Activated T-helper 17 cell treated with anti-CD3 and anti-CD28 coated beads, Interleukin-2, amount 50 U/mL, for 72 hours (primary cell): ENCODE measurements at regions not wholly inside any gene's neighbourhood (a gene's known extent, or its start where the extent isn't known, plus 50 kb on each side); places are given as distances from the start of the nearest gene placed in this dataset.
A peak's percentile ranks its signal among the peaks of the same experiment; 100 is the strongest.

Experiments
- ATAC-seq: fragments of 150-1000 bp; cut with Tn5 transposase; replicated peaks from 2 replicates; pipeline ENCODE4 v1.10.0; 2021; ENCODE audit warnings: mild to moderate bottlenecking, moderate library complexity
- H3K27ac Mint-ChIP-seq: one replicate; pipeline ENCODE4 v1.8.0; 2022; ENCODE audit warnings: mixed read lengths
- H3K27me3 Mint-ChIP-seq: one replicate; pipeline ENCODE4 v1.8.0; 2022; ENCODE audit warnings: mixed read lengths
- H3K36me3 Mint-ChIP-seq: one replicate; pipeline ENCODE4 v1.8.0; 2022; ENCODE audit warnings: low read depth, mild to moderate bottlenecking, mixed read lengths
- H3K4me1 Mint-ChIP-seq: one replicate; pipeline ENCODE4 v1.8.0; 2022; ENCODE audit warnings: mixed read lengths
- H3K4me3 Mint-ChIP-seq: one replicate; pipeline ENCODE4 v1.8.0; 2022; ENCODE audit warnings: mild to moderate bottlenecking, mixed read lengths
- H3K9me3 Mint-ChIP-seq: one replicate; pipeline ENCODE4 v1.8.0; 2022; ENCODE audit warnings: mixed read lengths

- H3K27me3 Mint-ChIP-seq: no peaks in the 10 kb centered on the region
- no peak overlapping the region for H3K4me3 Mint-ChIP-seq
- no peaks in the 10 kb centered on the region for H3K4me1 Mint-ChIP-seq
- no peaks in the 10 kb centered on the region for H3K36me3 Mint-ChIP-seq
- H3K9me3 Mint-ChIP-seq: peaks cover 13% of the 10 kb centered on the region
- H3K27ac Mint-ChIP-seq: no peak overlapping the region
- no peak for ATAC-seq
Measured at GRCh38 chr12:128059621-128060370, 207.2 kb upstream of the TMEM132C start.

- no peaks in the 10 kb centered on the region for H3K36me3 Mint-ChIP-seq
- peaks cover 6% of the 10 kb centered on the region for H3K27me3 Mint-ChIP-seq
- no peaks in the 10 kb centered on the region for H3K4me1 Mint-ChIP-seq
- no peak overlapping the region for H3K27ac Mint-ChIP-seq
- no peak overlapping the region for H3K4me3 Mint-ChIP-seq
- H3K9me3 Mint-ChIP-seq: peaks cover 25% of the 10 kb centered on the region
- no peak for ATAC-seq
Measured at GRCh38 chr12:128068211-128068610, 198.8 kb upstream of the TMEM132C start.

GRCh38 chr12:128069359-128069997, 197.5 kb upstream of the TMEM132C start:
- peaks cover 6% of the 10 kb centered on the region for H3K27me3 Mint-ChIP-seq
- no peak overlapping the region for H3K4me3 Mint-ChIP-seq
- H3K27ac Mint-ChIP-seq: no peak overlapping the region
- H3K9me3 Mint-ChIP-seq: peaks cover 22% of the 10 kb centered on the region
- H3K36me3 Mint-ChIP-seq: no peaks in the 10 kb centered on the region
- ATAC-seq: no peak
- no peaks in the 10 kb centered on the region for H3K4me1 Mint-ChIP-seq

- H3K9me3 Mint-ChIP-seq: peaks cover 21% of the 10 kb centered on the region
- H3K27me3 Mint-ChIP-seq: no peaks in the 10 kb centered on the region
- no peaks in the 10 kb centered on the region for H3K36me3 Mint-ChIP-seq
- ATAC-seq: no peak
- no peaks in the 10 kb centered on the region for H3K4me1 Mint-ChIP-seq
- H3K27ac Mint-ChIP-seq: no peak overlapping the region
- no peak overlapping the region for H3K4me3 Mint-ChIP-seq
Measured at GRCh38 chr12:128073937-128074336, 193.0 kb upstream of the TMEM132C start.

GRCh38 chr12:128075332-128075731, 191.6 kb upstream of the TMEM132C start:
- no peak overlapping the region for H3K4me3 Mint-ChIP-seq
- no peaks in the 10 kb centered on the region for H3K27me3 Mint-ChIP-seq
- H3K27ac Mint-ChIP-seq: no peak overlapping the region
- ATAC-seq: no peak
- H3K4me1 Mint-ChIP-seq: no peaks in the 10 kb centered on the region
- no peaks in the 10 kb centered on the region for H3K36me3 Mint-ChIP-seq
- H3K9me3 Mint-ChIP-seq: peaks cover 21% of the 10 kb centered on the region

GRCh38 chr12:128076188-128076587, 190.8 kb upstream of the TMEM132C start:
- H3K36me3 Mint-ChIP-seq: no peaks in the 10 kb centered on the region
- no peak overlapping the region for H3K27ac Mint-ChIP-seq
- H3K4me1 Mint-ChIP-seq: no peaks in the 10 kb centered on the region
- no peaks in the 10 kb centered on the region for H3K27me3 Mint-ChIP-seq
- H3K9me3 Mint-ChIP-seq: peaks cover 21% of the 10 kb centered on the region
- no peak for ATAC-seq
- no peak overlapping the region for H3K4me3 Mint-ChIP-seq

GRCh38 chr12:128077211-128077916, 189.6 kb upstream of the TMEM132C start:
- no peak for ATAC-seq
- Mint-ChIP-seq H3K27me3 (no peaks in the 10 kb centered on the region), H3K4me1 (no peaks in the 10 kb centered on the region), H3K4me3 (no peak overlapping the region), H3K9me3 (peaks cover 13% of the 10 kb centered on the region), H3K36me3 (no peaks in the 10 kb centered on the region), H3K27ac (no peak overlapping the region)

- Mint-ChIP-seq H3K36me3 (no peaks in the 10 kb centered on the region), H3K9me3 (peaks cover 13% of the 10 kb centered on the region), H3K27ac (no peak overlapping the region), H3K4me3 (no peak overlapping the region), H3K27me3 (no peaks in the 10 kb centered on the region), H3K4me1 (no peaks in the 10 kb centered on the region)
- no peak for ATAC-seq
Measured at GRCh38 chr12:128077917-128078298, 189.1 kb upstream of the TMEM132C start.

- H3K4me1 Mint-ChIP-seq: no peaks in the 10 kb centered on the region
- H3K27me3 Mint-ChIP-seq: no peaks in the 10 kb centered on the region
- H3K9me3 Mint-ChIP-seq: peaks cover 13% of the 10 kb centered on the region
- H3K4me3 Mint-ChIP-seq: no peak overlapping the region
- no peak for ATAC-seq
- H3K27ac Mint-ChIP-seq: no peak overlapping the region
- no peaks in the 10 kb centered on the region for H3K36me3 Mint-ChIP-seq
Measured at GRCh38 chr12:128078301-128078971, 188.5 kb upstream of the TMEM132C start.

GRCh38 chr12:128079446-128079845, 187.5 kb upstream of the TMEM132C start:
- Mint-ChIP-seq H3K36me3 (no peaks in the 10 kb centered on the region), H3K27ac (no peak overlapping the region), H3K27me3 (no peaks in the 10 kb centered on the region), H3K4me3 (no peak overlapping the region), H3K9me3 (peaks cover 12% of the 10 kb centered on the region), H3K4me1 (no peaks in the 10 kb centered on the region)
- ATAC-seq: no peak

GRCh38 chr12:128083132-128083729, 183.7 kb upstream of the TMEM132C start:
- Mint-ChIP-seq H3K36me3 (no peaks in the 10 kb centered on the region), H3K27me3 (no peaks in the 10 kb centered on the region), H3K9me3 (no peaks in the 10 kb centered on the region), H3K4me1 (no peaks in the 10 kb centered on the region), H3K27ac (no peak overlapping the region), H3K4me3 (no peak overlapping the region)
- ATAC-seq: peak; percentile 59

GRCh38 chr12:128088926-128089325, 178.0 kb upstream of the TMEM132C start:
- H3K9me3 Mint-ChIP-seq: peaks cover 5% of the 10 kb centered on the region
- ATAC-seq: no peak
- no peaks in the 10 kb centered on the region for H3K36me3 Mint-ChIP-seq
- no peaks in the 10 kb centered on the region for H3K27me3 Mint-ChIP-seq
- no peaks in the 10 kb centered on the region for H3K4me1 Mint-ChIP-seq
- H3K27ac Mint-ChIP-seq: no peak overlapping the region
- no peak overlapping the region for H3K4me3 Mint-ChIP-seq

GRCh38 chr12:128089961-128090360, 177.0 kb upstream of the TMEM132C start:
- ATAC-seq: no peak
- Mint-ChIP-seq H3K9me3 (peaks cover 5% of the 10 kb centered on the region), H3K4me1 (no peaks in the 10 kb centered on the region), H3K4me3 (no peak overlapping the region), H3K27ac (no peak overlapping the region), H3K36me3 (no peaks in the 10 kb centered on the region), H3K27me3 (no peaks in the 10 kb centered on the region)

- Mint-ChIP-seq H3K4me1 (no peaks in the 10 kb centered on the region), H3K27me3 (no peaks in the 10 kb centered on the region), H3K4me3 (no peak overlapping the region), H3K9me3 (peaks cover 5% of the 10 kb centered on the region), H3K36me3 (no peaks in the 10 kb centered on the region), H3K27ac (no peak overlapping the region)
- ATAC-seq: no peak
Measured at GRCh38 chr12:128091101-128091720, 175.8 kb upstream of the TMEM132C start.
